Left lobe of liver (tissue), 2 donors: ENCODE measurements at regions not wholly inside any gene's neighbourhood (a gene's known extent, or its start where the extent isn't known, plus 50 kb on each side); places are given as distances from the start of the nearest gene placed in this dataset.
A peak's percentile ranks its signal among the peaks of the same experiment; 100 is the strongest.

Experiments used
- ATAC-seq: fragments of 200-7000 bp; cut with Tn5 transposase; one replicate; pipeline ENCODE4 v1.9.1; 2020; ENCODE audit warnings: mild to moderate bottlenecking, moderate library complexity
- DNase-seq: peaks from one replicate; pipeline ENCODE4 v3.0.0-alpha.2; 2020; ENCODE audit warnings: low spot score
- donor health status: DM: no; HTN: no; CAD: no; lungs with moderate emphysema.
- donor health status: DM: no; HTN: yes; CAD: no.

- no peak for ATAC-seq
- no peak for DNase-seq
Measured at GRCh38 chr2:43040084-43040854, 186.1 kb downstream of the ZFP36L2 start.

GRCh38 chr2:43039376-43040080 is 186.9 kb downstream of the ZFP36L2 start:
- DNase-seq, result no peak
- ATAC-seq, result peak; percentile 81

- ATAC-seq (no peak), DNase-seq (no peak)
Measured at GRCh38 chr2:43038696-43039094, 187.7 kb downstream of the ZFP36L2 start.

- no peak for ATAC-seq
Measured at GRCh38 chr2:43038034-43038695, 188.2 kb downstream of the ZFP36L2 start.

GRCh38 chr2:43035922-43036321 is 190.5 kb downstream of the ZFP36L2 start:
- ATAC-seq (no peak), DNase-seq (no peak)

More at GRCh38 chr2:43038034-43038695, 188.2 kb downstream of the ZFP36L2 start:
- no peak for DNase-seq

- DNase-seq, result no peak
- ATAC-seq, result no peak
Measured at GRCh38 chr2:43034921-43035320, 191.5 kb downstream of the ZFP36L2 start.

GRCh38 chr2:43034242-43034619 is 192.2 kb downstream of the ZFP36L2 start:
- no peak for DNase-seq
- no peak for ATAC-seq

- DNase-seq (no peak), ATAC-seq (no peak)
Measured at GRCh38 chr2:43033466-43034241, 192.8 kb downstream of the ZFP36L2 start.

- ATAC-seq, result no peak
- no peak for DNase-seq
Measured at GRCh38 chr2:43033016-43033270, 193.5 kb downstream of the ZFP36L2 start.

GRCh38 chr2:43032213-43033015 is 194.0 kb downstream of the ZFP36L2 start:
- ATAC-seq, result peak; percentile 37
- DNase-seq, result no peak

- DNase-seq (no peak), ATAC-seq (no peak)
Measured at GRCh38 chr2:43031471-43032212, 194.8 kb downstream of the ZFP36L2 start.

GRCh38 chr2:43030551-43031307 is 195.7 kb downstream of the ZFP36L2 start:
- ATAC-seq (no peak), DNase-seq (no peak)

- no peak for ATAC-seq
- no peak for DNase-seq
Measured at GRCh38 chr2:43029186-43029585, 197.2 kb downstream of the ZFP36L2 start.

GRCh38 chr2:43028188-43028587 is 198.2 kb downstream of the ZFP36L2 start:
- DNase-seq, result no peak
- ATAC-seq, result no peak

GRCh38 chr2:43027097-43027873 is 199.1 kb downstream of the ZFP36L2 start:
- ATAC-seq (peak; percentile 3), DNase-seq (no peak)

GRCh38 chr2:43026426-43027096 is 199.8 kb downstream of the ZFP36L2 start:
- peak; percentile 91 for ATAC-seq

GRCh38 chr2:43025709-43026295 is 200.6 kb downstream of the ZFP36L2 start:
- ATAC-seq (peak; percentile 55), DNase-seq (no peak)

More at GRCh38 chr2:43026426-43027096, 199.8 kb downstream of the ZFP36L2 start:
- peak; percentile 71 for DNase-seq
